H1 (cell line): ENCODE measurements at regions not wholly inside any gene's neighbourhood (a gene's known extent, or its start where the extent isn't known, plus 50 kb on each side); places are given as distances from the start of the nearest gene placed in this dataset.

ENCODE experiments used
- CTCF ChIA-PET: fragments of 300-600 bp; sonication (Branson Sonifier 250); formaldehyde crosslinking; loops from one replicate; lab custom pipeline; 2021; ENCODE audit not compliant: partially characterized antibody; lab: Charles Lee
- POLR2A ChIA-PET: fragments of 300-600 bp; sonication (Branson Sonifier 250); formaldehyde crosslinking; loops from one replicate; lab custom pipeline; 2021; ENCODE audit warnings: inconsistent platforms; ENCODE audit not compliant: partially characterized antibody; lab: Charles Lee
- DNase-seq, 2 experiments: peaks; one replicate each; pipeline versions ENCODE4 v3.0.0 to v3.0.0-alpha.2; 2010 to 2022; ENCODE audit warnings: low spot score in 2 of 2, low read depth in 1 of 2, mixed read lengths in 1 of 2
- FAIRE-seq: peaks from 2 replicates; lab custom pipeline; 2011; peaks lifted over from hg19 to GRCh38; lab: Jason Lieb, UNC
- H2AFZ ChIP-seq: 2 replicates; pipeline ENCODE4 v1.8.1; 2012; ENCODE audit warnings: low read length, inconsistent platforms
- H2AK5ac ChIP-seq: 2 replicates; pipeline ENCODE4 v1.6.1; 2013; ENCODE audit warnings: low read depth, low read length
- H2BK120ac ChIP-seq: replicated peaks from 2 replicates; pipeline ENCODE3; 2013; ENCODE audit warnings: low read depth, low read length, inconsistent platforms
- H2BK12ac ChIP-seq: 2 replicates; pipeline ENCODE4 v1.6.1; 2013; ENCODE audit warnings: low read depth, low read length
- H2BK15ac ChIP-seq: 2 replicates; pipeline ENCODE4 v1.6.1; 2013; ENCODE audit warnings: low read length
- H2BK20ac ChIP-seq: 2 replicates; pipeline ENCODE4 v1.6.1; 2013; ENCODE audit warnings: low read length
- H2BK5ac ChIP-seq: 2 replicates; pipeline ENCODE4 v1.6.1; 2013; ENCODE audit warnings: low read depth, low read length
- H3K14ac ChIP-seq: 2 replicates; pipeline ENCODE4 v1.6.1; 2013; ENCODE audit warnings: inconsistent platforms; ENCODE audit not compliant: insufficient read length
- H3K18ac ChIP-seq: 2 replicates; pipeline ENCODE4 v1.6.1; 2013; ENCODE audit warnings: low read length; ENCODE audit errors: extremely low read depth
- H3K23ac ChIP-seq: 2 replicates; pipeline ENCODE4 v1.6.1; 2013; ENCODE audit warnings: inconsistent platforms; ENCODE audit not compliant: insufficient read length
- H3K23me2 ChIP-seq: 2 replicates; pipeline ENCODE4 v1.6.1; 2013; ENCODE audit warnings: low read depth, low read length
- H3K27ac ChIP-seq: 2 replicates; pipeline ENCODE4 v1.6.1; 2011; ENCODE audit warnings: low read depth, low read length, inconsistent platforms
- H3K27me3 ChIP-seq, 4 experiments: replicated peaks in 1 of 4; 1 replicate in 1 of 4; 2 replicates in 3 of 4; pipeline versions ENCODE4 v1.6.1 to v1.8.1; 2011 to 2013; ENCODE audit warnings: low read length in 3 of 4, mild to moderate bottlenecking in 3 of 4, inconsistent platforms in 2 of 4, mixed read lengths in 2 of 4, moderate library complexity in 1 of 4; ENCODE audit not compliant: control insufficient read depth in 3 of 4, insufficient read depth in 3 of 4; ENCODE audit errors: extremely low read depth in 1 of 4
- H3K36me3 ChIP-seq, 4 experiments: 2 replicates each; pipeline versions ENCODE4 v1.6.1 to v1.8.1; 2011 to 2013; ENCODE audit warnings: mild to moderate bottlenecking in 4 of 4, low read length in 3 of 4, moderate library complexity in 2 of 4, control low read depth in 1 of 4, inconsistent platforms in 1 of 4; ENCODE audit not compliant: insufficient read depth in 4 of 4, control insufficient read depth in 2 of 4
- H3K4ac ChIP-seq: replicated peaks from 2 replicates; pipeline ENCODE3; 2013; ENCODE audit warnings: low read length, low read depth, mixed read lengths, inconsistent platforms; ENCODE audit not compliant: insufficient read length
- H3K4me1 ChIP-seq, 4 experiments: replicated peaks in 1 of 4; 1 replicate in 1 of 4; 2 replicates in 3 of 4; pipeline versions ENCODE4 v1.6.1 to v1.8.1; 2011 to 2013; ENCODE audit warnings: low read length in 3 of 4, inconsistent platforms in 2 of 4, mixed read lengths in 1 of 4; ENCODE audit not compliant: insufficient read depth in 4 of 4, control insufficient read depth in 3 of 4
- H3K4me2 ChIP-seq, 2 experiments: 2 replicates each; pipeline versions ENCODE4 v1.6.1 to v1.8.1; 2011 to 2013; ENCODE audit warnings: low read depth in 2 of 2, low read length in 2 of 2, control low read depth in 1 of 2, inconsistent platforms in 1 of 2, mild to moderate bottlenecking in 1 of 2; ENCODE audit not compliant: insufficient read depth in 1 of 2
- H3K4me3 ChIP-seq, 4 experiments: fragments of 200-600, 300-600 bp in 1 of 4; sonication (generic), shearing (Covaris generic), sonication (Bioruptor Twin) in 1 of 4; 2 replicates each; pipeline versions ENCODE4 v1.5.1 to v1.8.1; 2011 to 2016; ENCODE audit warnings: low read length in 4 of 4, low read depth in 3 of 4, control low read depth in 2 of 4, inconsistent platforms in 2 of 4, mild to moderate bottlenecking in 2 of 4, mixed read lengths in 1 of 4, moderate library complexity in 1 of 4; ENCODE audit not compliant: insufficient read depth in 2 of 4; ENCODE audit errors: extremely low read depth in 1 of 4
- H3K56ac ChIP-seq: replicated peaks from 2 replicates; pipeline ENCODE3; 2013; ENCODE audit warnings: low read depth, mild to moderate bottlenecking, mixed read lengths, low read length, inconsistent platforms; ENCODE audit not compliant: insufficient read length
- H3K79me1 ChIP-seq: 2 replicates; pipeline ENCODE4 v1.6.1; 2013; ENCODE audit warnings: low read depth, low read length, control low read depth
- H3K79me2 ChIP-seq, 2 experiments: 2 replicates each; pipeline versions ENCODE4 v1.6.1 to v1.8.1; 2012 to 2013; ENCODE audit warnings: low read length in 2 of 2, mild to moderate bottlenecking in 2 of 2, inconsistent platforms in 1 of 2; ENCODE audit not compliant: insufficient read depth in 2 of 2, control insufficient read depth in 1 of 2
- H3K9ac ChIP-seq, 4 experiments: replicated peaks in 1 of 4; 1 replicate in 1 of 4; 2 replicates in 3 of 4; pipeline versions ENCODE4 v1.6.1 to v1.8.1; 2011 to 2013; ENCODE audit warnings: low read depth in 3 of 4, low read length in 3 of 4, control low read depth in 2 of 4, mild to moderate bottlenecking in 2 of 4, moderate library complexity in 2 of 4, inconsistent platforms in 1 of 4; ENCODE audit errors: extremely low read depth in 1 of 4
- H3K9me3 ChIP-seq, 2 experiments: 2 replicates each; pipeline versions ENCODE4 v1.6.1 to v1.8.1; 2012 to 2013; ENCODE audit warnings: mild to moderate bottlenecking in 2 of 2, moderate library complexity in 2 of 2, control low read depth in 1 of 2, inconsistent platforms in 1 of 2, low read depth in 1 of 2, low read length in 1 of 2, mixed read lengths in 1 of 2; ENCODE audit not compliant: insufficient read depth in 2 of 2
- H4K20me1 ChIP-seq, 2 experiments: replicated peaks in 1 of 2; 2 replicates each; pipeline versions ENCODE3 to v1.8.1; 2011 to 2013; ENCODE audit warnings: inconsistent platforms in 2 of 2, low read length in 2 of 2, mild to moderate bottlenecking in 1 of 2; ENCODE audit not compliant: insufficient read depth in 2 of 2, control insufficient read depth in 1 of 2
- H4K5ac ChIP-seq: 2 replicates; pipeline ENCODE4 v1.6.1; 2013; ENCODE audit warnings: low read length, low read depth, mixed read lengths, inconsistent platforms; ENCODE audit not compliant: insufficient read length
- H4K8ac ChIP-seq: 2 replicates; pipeline ENCODE4 v1.8.0; 2013; ENCODE audit warnings: mild to moderate bottlenecking, moderate library complexity, low read length, inconsistent platforms; ENCODE audit not compliant: insufficient read depth; ENCODE audit errors: extremely low read depth
- H4K91ac ChIP-seq: replicated peaks from 2 replicates; pipeline ENCODE3; 2013; ENCODE audit warnings: low read length, mixed read lengths, inconsistent platforms; ENCODE audit not compliant: insufficient read length
- MAX ChIP-seq: IDR thresholded peaks from 2 replicates; pipeline ENCODE4 v1.6.1; 2012; ENCODE audit warnings: inconsistent platforms
- POLR2AphosphoS5 ChIP-seq: IDR thresholded peaks from 2 replicates; pipeline ENCODE4 v1.6.1; 2011; ENCODE audit warnings: low read depth, low read length
- RFX5 ChIP-seq: IDR thresholded peaks from 2 replicates; pipeline ENCODE4 v1.6.1; 2011; ENCODE audit warnings: low read depth, low read length, improper control_type of control experiment, borderline replicate concordance
- SIN3A ChIP-seq, 2 experiments: IDR thresholded peaks in 1 of 2; conservative IDR thresholded peaks in 1 of 2; 2 replicates each; pipeline ENCODE4 v1.6.1; 2011 to 2012; ENCODE audit warnings: low read length in 2 of 2, improper control_type of control experiment in 1 of 2, low read depth in 1 of 2, mild to moderate bottlenecking in 1 of 2
- WGBS, 2 experiments: shearing (Covaris generic) in 1 of 2; methylation state at CpG; one replicate each; pipeline versions ENCODE4 v1.1.6 to v1.1.7; 2013 to 2015; ENCODE audit warnings: low lambda C conversion rate in 2 of 2, mixed read lengths in 2 of 2, inconsistent platforms in 1 of 2, low coverage in 1 of 2, missing lambda C conversion rate in 1 of 2; ENCODE audit not compliant: insufficient replicate concordance in 2 of 2, insufficient coverage in 1 of 2, insufficient read length in 1 of 2; ENCODE audit errors: extremely low coverage in 1 of 2, missing lambda C conversion rate in 1 of 2; 5-methylcytosine and 5-hydroxymethylcytosine counted together

DNA sequence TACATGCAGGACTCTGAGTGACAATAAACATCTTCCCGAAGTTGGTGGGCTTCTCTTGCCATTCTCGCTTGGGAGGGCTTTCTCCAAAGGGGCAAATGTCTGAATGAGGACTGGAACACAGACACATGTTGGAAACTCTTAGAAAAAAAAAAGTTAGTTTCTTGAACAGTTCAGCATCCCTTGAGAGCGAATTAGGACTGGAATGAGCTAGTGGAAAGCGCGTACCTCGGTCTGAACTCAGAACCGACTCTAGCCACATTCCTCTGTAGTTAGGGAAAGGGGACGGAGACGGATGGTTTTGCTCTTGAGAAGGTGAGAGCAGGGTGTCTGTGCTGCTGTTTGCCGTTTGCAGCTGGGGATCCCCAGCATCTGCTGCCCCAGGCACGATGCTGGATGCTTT, 517.3 kb downstream of the TBC1D22A start:
- no peak overlapping the region for H3K56ac ChIP-seq
- TF ChIP-seq MAX (no peak), POLR2AphosphoS5 (no peak), RFX5 (no peak), SIN3A (conservative IDR thresholded peaks at IDR 0.05 in 1 of 2, IDR thresholded peaks at IDR 0.05 in 1 of 2; ENCODE audit: low read depth in 1 of 2, low read length in 2 of 2) (no peak)

More for the DNA sequence above, 517.3 kb downstream of the TBC1D22A start:
- Histone ChIP-seq H2BK120ac (no peak overlapping the region), H2BK15ac (no peak overlapping the region), H3K23me2 (no peaks in the 10 kb centered on the region), H3K9me3 (peaks cover 86 to 99% of the 10 kb centered on the region in 2 experiments), H2AFZ (no peak overlapping the region), H3K4me3 (no peak overlapping the region), H3K36me3 (no peaks in the 10 kb centered on the region), H3K79me2 (no peaks in the 10 kb centered on the region), H3K4ac (no peak overlapping the region), H3K9ac (no peak overlapping the region), H4K5ac (no peak overlapping the region), H3K79me1 (no peaks in the 10 kb centered on the region), H2BK20ac (no peak overlapping the region), H3K4me1 (no peaks in the 10 kb centered on the region), H3K14ac (no peak overlapping the region), H4K8ac (no peak overlapping the region), H3K27me3 (no peaks in the 10 kb centered on the region), H3K4me2 (no peak overlapping the region), H4K91ac (no peak overlapping the region), H3K18ac (no peak overlapping the region), H3K27ac (no peak overlapping the region), H2AK5ac (no peak overlapping the region), H4K20me1 (no peaks in the 10 kb centered on the region), H2BK5ac (no peak overlapping the region), H2BK12ac (no peak overlapping the region), H3K23ac (no peak overlapping the region)
- ChIA-PET POLR2A (no interaction called here), CTCF (no interaction called here)
- FAIRE-seq: no peak
- no peak for DNase-seq
- WGBS, 2 experiments: 81% methylated on average over 11 of the region's 11 CpGs; no CpG with 5 or more reads in 1 of the 2 experiments
